Activated T-cell treated with anti-CD3 and anti-CD28 coated beads, Interleukin-2, amount 50 U/mL, for 24 hours (primary cell): ENCODE measurements at regions not wholly inside any gene's neighbourhood (a gene's known extent, or its start where the extent isn't known, plus 50 kb on each side); places are given as distances from the start of the nearest gene placed in this dataset.

Experiments used
- DNase-seq: peaks from one replicate; pipeline ENCODE4 v3.0.0-alpha.2; 2020
- H3K27ac Mint-ChIP-seq: 2 replicates; pipeline ENCODE4 v1.8.0; 2020; ENCODE audit warnings: mild to moderate bottlenecking, mixed read lengths
- H3K27me3 Mint-ChIP-seq: 2 replicates; pipeline ENCODE4 v1.8.0; 2020; ENCODE audit warnings: mixed read lengths
- H3K36me3 Mint-ChIP-seq: 2 replicates; pipeline ENCODE4 v1.8.0; 2020; ENCODE audit warnings: low read depth, mixed read lengths
- H3K4me1 Mint-ChIP-seq: 2 replicates; pipeline ENCODE4 v1.8.0; 2020; ENCODE audit warnings: low read depth, mixed read lengths
- H3K4me3 Mint-ChIP-seq: 2 replicates; pipeline ENCODE4 v1.8.0; 2020; ENCODE audit warnings: mild to moderate bottlenecking, moderate library complexity, mixed read lengths
- H3K9me3 Mint-ChIP-seq: 2 replicates; pipeline ENCODE4 v1.8.0; 2020; ENCODE audit warnings: mixed read lengths

DNA sequence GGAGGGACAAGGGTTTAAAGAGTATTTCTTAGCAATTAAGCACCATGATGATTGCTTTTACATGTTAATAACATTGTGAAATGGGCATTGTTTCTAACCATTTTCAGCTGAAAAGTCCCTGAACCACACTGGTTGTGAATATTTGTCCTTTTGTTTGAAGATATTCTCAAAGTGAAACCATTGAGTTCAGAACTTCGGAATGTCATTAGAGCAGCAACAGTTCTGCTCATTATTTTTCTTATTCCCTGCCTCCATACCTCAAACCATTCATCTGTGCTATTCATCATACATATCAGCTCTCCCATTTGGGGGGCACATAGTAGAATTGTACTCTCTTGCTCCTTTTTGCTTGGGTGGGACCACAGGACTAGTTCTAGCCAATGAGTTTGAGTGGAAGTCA is 553.0 kb upstream of the ZNF462 start:
- no peak overlapping the region for H3K27ac Mint-ChIP-seq
- H3K4me1 Mint-ChIP-seq = no peaks in the 10 kb centered on the region
- peaks cover 12% of the 10 kb centered on the region for H3K9me3 Mint-ChIP-seq
- H3K4me3 Mint-ChIP-seq = no peak overlapping the region
- H3K27me3 Mint-ChIP-seq = no peaks in the 10 kb centered on the region
- no peak for DNase-seq
- H3K36me3 Mint-ChIP-seq = no peaks in the 10 kb centered on the region

DNA sequence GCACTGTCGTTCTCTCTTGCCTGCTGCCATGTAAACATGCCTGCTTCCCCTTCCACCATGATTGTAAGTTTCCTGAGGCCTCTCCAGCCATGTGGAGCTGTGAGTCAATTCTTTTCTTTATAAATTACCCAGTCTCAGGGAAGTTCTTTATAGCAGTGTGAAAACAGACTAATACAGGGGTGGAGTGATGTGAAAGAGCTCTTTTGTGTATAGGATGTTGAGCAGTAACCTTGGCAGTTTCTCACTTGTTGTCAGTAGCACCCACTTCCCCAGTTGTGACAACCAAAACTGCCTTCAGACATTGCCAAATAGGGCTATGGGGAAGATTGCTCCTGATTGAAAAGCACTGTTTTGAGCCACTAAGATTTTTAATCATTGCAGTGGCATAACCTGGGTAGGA is 552.2 kb upstream of the ZNF462 start:
- H3K4me1 Mint-ChIP-seq = no peaks in the 10 kb centered on the region
- H3K36me3 Mint-ChIP-seq = no peaks in the 10 kb centered on the region
- DNase-seq = no peak
- H3K9me3 Mint-ChIP-seq = peaks cover 12% of the 10 kb centered on the region
- H3K4me3 Mint-ChIP-seq = no peak overlapping the region
- no peak overlapping the region for H3K27ac Mint-ChIP-seq
- no peaks in the 10 kb centered on the region for H3K27me3 Mint-ChIP-seq

DNA sequence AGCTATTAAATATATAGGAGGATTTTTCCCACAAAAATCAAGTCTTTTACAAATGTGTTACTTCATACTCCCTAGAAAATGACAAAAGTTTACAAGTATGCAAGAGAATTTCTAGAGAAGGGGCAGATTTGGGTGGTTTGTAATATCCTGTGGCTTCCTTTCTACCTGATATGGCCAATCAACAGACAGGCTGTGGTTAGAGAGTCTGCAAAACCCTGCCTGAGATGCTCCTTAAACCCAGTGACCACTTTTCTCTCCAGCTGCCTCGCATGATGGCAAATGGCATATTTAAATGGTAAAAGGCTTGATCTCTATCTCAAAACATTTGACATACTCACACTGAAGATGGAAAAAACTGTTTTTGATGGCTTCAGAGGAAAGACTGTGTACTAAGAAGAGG is 550.1 kb upstream of the ZNF462 start:
- Mint-ChIP-seq H3K36me3 (no peaks in the 10 kb centered on the region), H3K9me3 (peaks cover 9% of the 10 kb centered on the region), H3K4me3 (no peak overlapping the region), H3K27me3 (no peaks in the 10 kb centered on the region), H3K27ac (no peak overlapping the region), H3K4me1 (no peaks in the 10 kb centered on the region)
- no peak for DNase-seq

DNA sequence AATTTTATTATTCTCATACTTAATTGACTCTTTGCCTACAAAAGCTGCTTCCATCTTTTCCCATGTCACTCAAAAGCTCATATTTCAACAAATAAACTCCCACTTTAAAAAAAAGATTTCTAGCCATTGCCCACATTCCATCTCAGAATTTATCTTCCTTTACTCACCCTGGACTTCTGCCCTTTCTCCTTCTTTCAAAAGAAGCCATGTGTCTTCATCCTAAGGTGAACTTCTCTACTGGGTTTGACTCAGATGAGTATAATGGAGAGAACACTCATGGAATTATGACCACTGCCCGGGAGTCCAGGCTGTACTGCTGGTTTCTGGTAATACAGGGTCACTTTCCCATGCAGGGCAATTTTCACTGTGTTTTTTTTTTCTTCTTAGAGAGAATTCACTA is 548.5 kb upstream of the ZNF462 start:
- no peak overlapping the region for H3K4me3 Mint-ChIP-seq
- no peaks in the 10 kb centered on the region for H3K27me3 Mint-ChIP-seq
- no peaks in the 10 kb centered on the region for H3K4me1 Mint-ChIP-seq
- H3K9me3 Mint-ChIP-seq = peaks cover 12% of the 10 kb centered on the region
- H3K27ac Mint-ChIP-seq = no peak overlapping the region
- no peak for DNase-seq
- no peaks in the 10 kb centered on the region for H3K36me3 Mint-ChIP-seq

DNA sequence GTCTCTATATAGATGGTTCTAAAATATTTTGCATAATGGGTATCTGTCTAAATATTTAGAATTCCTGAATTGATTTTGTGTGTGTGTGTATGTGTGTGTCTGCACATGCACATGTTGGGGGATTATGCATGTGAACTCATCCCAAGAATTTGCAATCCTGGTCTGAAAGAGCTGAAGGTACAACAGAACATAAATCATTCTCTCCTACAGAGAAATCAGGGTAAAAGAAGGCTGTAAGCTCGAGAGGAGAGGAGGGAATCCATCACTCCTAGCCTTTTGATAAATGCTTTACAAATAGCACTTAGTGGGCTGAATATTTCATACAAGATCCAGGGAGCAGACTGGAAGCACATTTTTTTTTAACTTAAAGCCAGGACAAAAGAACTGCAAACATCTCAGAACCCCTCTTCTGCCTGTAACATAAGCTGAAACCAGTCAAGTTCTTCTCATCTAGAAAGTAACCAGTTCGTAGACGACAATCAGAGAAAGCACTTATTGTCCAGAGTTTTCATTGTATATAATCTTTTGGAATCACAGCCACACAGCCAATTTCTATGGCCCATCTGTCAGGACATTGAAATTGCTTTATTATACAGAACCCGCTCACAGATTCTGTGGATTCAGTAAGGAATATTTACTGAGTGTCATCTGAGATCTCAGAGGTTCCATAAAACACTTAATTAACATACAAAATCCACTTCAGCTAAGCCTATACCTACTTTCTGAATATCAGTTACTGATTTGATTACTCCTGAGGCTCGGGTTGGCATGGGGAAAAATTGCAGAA is 541.4 kb upstream of the ZNF462 start:
- Mint-ChIP-seq H3K4me3 (no peak overlapping the region), H3K4me1 (no peaks in the 10 kb centered on the region), H3K36me3 (no peaks in the 10 kb centered on the region), H3K27me3 (no peaks in the 10 kb centered on the region), H3K9me3 (peaks cover 5% of the 10 kb centered on the region), H3K27ac (no peak overlapping the region)
- DNase-seq = no peak

DNA sequence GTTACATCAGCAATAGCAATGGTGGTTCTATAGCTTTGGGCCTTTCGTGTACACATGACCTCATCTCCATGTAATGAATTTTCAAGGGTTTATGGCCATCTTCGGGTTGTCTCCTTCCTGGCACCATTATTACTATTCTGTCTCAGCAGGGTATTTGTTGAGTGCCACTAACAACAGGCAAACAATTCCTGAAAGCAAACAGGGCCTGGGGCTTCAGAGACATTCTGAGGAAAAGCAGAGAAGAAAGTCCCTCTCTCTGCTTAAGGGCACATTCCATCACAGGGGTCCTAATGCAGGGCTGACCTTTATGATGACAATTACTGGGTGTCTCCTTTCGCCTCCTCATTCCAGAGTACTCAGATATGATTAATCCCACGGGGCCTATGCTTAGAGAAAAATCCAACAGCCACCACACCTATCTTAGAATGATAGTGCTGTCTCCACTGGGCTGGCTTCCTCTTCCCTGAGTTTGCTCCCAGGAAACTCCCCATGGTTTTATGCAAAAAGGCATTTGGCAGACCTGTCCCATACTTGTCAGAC is 540.2 kb upstream of the ZNF462 start:
- no peak for DNase-seq
- peaks cover 5% of the 10 kb centered on the region for H3K9me3 Mint-ChIP-seq
- H3K36me3 Mint-ChIP-seq = no peaks in the 10 kb centered on the region
- H3K27ac Mint-ChIP-seq = no peak overlapping the region
- no peaks in the 10 kb centered on the region for H3K4me1 Mint-ChIP-seq
- H3K27me3 Mint-ChIP-seq = no peaks in the 10 kb centered on the region
- H3K4me3 Mint-ChIP-seq = no peak overlapping the region

DNA sequence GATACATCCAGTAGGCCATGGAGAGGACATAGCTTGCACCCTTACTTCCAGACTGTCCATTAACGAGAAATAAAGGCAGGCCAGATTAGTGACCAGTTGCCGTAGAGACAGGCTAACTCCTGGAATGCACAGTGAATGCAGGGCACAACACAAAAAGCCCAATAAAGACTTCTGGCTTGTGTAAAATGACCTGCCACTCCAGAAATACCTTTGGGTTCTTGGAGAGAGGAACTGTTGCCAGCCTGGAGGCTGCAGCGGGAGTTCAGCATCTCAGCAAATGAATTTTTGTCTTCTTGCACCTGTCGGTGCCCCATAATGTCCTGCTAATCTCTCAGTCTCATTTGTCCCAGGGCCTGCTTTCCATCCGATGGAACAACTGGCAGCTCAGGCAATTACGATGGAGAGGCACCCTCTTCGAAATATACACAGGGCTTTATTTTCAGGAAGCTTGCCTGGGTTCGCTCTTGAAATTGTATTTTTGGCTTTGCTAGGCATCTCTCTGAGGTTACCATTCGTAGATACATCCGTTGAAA is 538.8 kb upstream of the ZNF462 start:
- no peaks in the 10 kb centered on the region for H3K4me1 Mint-ChIP-seq
- peaks cover 4% of the 10 kb centered on the region for H3K9me3 Mint-ChIP-seq
- no peaks in the 10 kb centered on the region for H3K27me3 Mint-ChIP-seq
- H3K27ac Mint-ChIP-seq = no peak overlapping the region
- H3K36me3 Mint-ChIP-seq = no peaks in the 10 kb centered on the region
- no peak for DNase-seq
- H3K4me3 Mint-ChIP-seq = no peak overlapping the region

DNA sequence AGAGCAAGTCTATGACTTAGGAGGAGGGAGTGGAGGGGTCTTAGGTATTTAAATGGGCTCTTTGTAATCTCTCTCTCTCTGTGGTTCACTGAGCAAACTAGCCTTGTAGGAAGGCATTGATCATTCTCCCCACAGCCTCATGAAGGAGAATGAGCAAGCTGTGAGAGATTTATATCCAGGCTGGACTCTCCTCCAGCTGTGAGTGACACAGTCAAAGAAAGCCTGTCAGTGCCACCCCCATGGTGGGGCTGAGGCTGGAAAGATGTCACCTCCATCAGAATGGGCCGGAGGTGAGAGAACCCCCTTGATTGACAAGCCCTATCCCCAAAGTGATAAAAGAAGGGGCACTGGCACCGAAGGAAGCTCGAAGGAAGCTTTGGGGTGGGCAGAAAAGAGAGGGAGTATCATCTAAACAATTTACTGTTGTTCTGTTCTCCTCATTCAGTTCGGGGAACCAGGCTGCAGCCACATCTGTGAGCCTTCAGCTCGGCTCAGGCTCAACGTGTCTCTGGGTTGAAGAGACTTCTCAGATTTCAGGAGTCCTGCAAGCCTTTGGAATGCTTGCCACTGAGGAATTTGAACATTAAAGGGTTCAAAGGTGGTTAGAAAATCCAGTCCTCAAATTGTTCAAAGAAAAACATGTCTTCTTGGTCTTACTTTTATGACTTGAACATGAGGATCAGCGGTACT is 538.2 kb upstream of the ZNF462 start:
- H3K27me3 Mint-ChIP-seq = no peaks in the 10 kb centered on the region
- no peak for DNase-seq
- H3K27ac Mint-ChIP-seq = no peak overlapping the region
- no peak overlapping the region for H3K4me3 Mint-ChIP-seq
- H3K4me1 Mint-ChIP-seq = no peaks in the 10 kb centered on the region
- no peaks in the 10 kb centered on the region for H3K36me3 Mint-ChIP-seq
- H3K9me3 Mint-ChIP-seq = no peaks in the 10 kb centered on the region

DNA sequence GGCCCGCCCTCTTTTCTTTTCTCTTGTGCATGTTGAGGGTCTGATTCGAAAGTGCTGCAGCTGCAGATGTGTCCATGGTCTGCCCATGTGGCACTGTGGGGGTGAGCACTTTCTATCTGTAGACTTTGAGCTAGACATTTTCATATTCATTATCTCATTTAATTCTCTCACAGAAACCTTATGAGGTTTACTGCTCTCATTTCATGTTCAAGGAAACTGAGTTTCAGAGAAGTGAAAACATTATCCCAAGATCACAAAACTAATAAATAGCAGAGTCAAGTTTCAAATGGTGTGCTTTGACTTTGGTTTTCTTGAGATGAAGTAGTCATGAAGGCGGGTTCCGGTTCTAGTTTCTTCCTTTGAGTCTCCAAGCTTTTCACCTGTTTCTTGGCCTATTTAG is 536.5 kb upstream of the ZNF462 start:
- Mint-ChIP-seq H3K27me3 (no peaks in the 10 kb centered on the region), H3K36me3 (no peaks in the 10 kb centered on the region), H3K4me1 (no peaks in the 10 kb centered on the region), H3K27ac (no peak overlapping the region), H3K9me3 (peaks cover 2% of the 10 kb centered on the region), H3K4me3 (no peak overlapping the region)
- no peak for DNase-seq

DNA sequence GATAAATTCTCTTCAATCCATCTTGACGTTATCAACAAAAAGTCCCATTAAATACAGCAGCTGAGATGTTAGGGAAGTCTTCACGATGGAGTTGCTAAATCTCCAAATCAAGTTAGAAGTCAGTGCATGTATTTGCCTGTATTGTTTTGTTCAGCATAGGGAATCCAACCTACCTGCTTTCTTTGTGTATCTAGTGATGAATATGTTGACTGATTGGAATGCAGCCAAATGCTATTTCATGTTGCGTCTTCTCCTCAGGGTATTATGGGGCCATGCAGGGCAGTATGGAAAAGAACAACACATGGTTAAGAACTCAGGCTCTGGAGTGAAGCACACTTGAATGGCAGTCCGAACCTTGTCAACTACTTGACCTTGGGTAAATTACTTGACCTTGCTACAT is 529.5 kb upstream of the ZNF462 start:
- Mint-ChIP-seq H3K36me3 (no peaks in the 10 kb centered on the region), H3K4me1 (no peaks in the 10 kb centered on the region), H3K27me3 (no peaks in the 10 kb centered on the region), H3K4me3 (no peak overlapping the region), H3K27ac (no peak overlapping the region), H3K9me3 (peaks cover 11% of the 10 kb centered on the region)
- no peak for DNase-seq

DNA sequence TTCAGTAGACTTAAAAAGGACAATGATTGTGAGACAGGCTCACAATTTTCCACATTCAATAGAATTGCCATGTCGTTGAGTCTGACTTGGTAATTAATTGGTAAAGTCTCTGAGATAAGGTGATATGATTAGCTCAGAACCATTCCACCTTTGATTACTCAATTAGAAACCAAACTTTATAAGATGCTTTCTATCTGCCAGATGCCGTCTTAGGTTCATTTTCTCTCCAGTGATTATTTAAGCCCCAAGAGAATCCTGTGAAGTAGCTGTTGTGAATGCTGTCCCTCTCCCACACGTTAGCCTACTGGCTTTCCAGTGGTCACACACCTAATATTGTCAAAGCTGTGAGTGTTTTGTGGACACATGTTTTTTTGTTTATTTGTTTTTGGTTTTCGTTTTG is 528.9 kb upstream of the ZNF462 start:
- H3K36me3 Mint-ChIP-seq = no peaks in the 10 kb centered on the region
- DNase-seq = no peak
- H3K27ac Mint-ChIP-seq = no peak overlapping the region
- H3K4me3 Mint-ChIP-seq = no peak overlapping the region
- no peaks in the 10 kb centered on the region for H3K4me1 Mint-ChIP-seq
- peaks cover 11% of the 10 kb centered on the region for H3K9me3 Mint-ChIP-seq
- H3K27me3 Mint-ChIP-seq = no peaks in the 10 kb centered on the region

DNA sequence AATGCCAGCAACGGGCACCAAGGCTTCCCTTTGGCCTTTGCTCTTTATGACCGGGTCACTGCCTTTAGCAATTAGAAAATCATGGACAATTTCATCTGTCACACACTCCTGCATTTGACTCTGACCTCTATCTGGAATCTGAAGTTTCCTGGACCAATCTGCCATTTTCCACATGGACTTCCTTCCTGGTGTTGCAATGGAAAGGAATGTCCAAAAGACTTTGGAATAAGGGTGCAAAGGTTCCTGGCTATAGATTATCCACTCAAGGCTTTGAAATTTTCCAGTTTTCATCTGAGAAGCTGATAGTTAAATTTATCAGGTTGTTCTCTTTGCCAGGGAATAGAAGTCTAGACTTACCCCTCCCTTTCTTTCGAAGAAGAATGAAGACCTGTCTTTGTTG is 523.1 kb upstream of the ZNF462 start:
- H3K9me3 Mint-ChIP-seq = peaks cover 23% of the 10 kb centered on the region
- DNase-seq = no peak
- no peak overlapping the region for H3K4me3 Mint-ChIP-seq
- no peak overlapping the region for H3K27ac Mint-ChIP-seq
- H3K27me3 Mint-ChIP-seq = no peaks in the 10 kb centered on the region
- no peaks in the 10 kb centered on the region for H3K4me1 Mint-ChIP-seq
- no peaks in the 10 kb centered on the region for H3K36me3 Mint-ChIP-seq

DNA sequence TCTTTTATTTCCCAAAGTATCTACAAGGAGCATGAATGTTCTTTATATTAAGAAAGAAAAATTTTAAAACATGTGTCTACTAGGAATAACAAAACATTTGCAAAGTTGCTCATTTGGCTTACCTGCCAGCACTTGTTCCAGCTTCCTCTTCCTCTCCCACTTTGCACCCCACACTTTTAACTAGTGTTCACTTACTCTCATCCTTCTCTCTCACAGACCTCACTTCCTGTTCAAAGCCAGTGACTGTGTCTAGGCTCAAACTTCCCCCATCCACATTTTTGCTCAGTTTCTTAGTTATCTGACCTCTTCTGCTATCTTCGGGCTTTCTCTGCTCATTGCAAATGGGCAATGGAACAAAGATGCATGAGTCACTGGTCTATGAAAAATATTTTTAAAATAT is 512.2 kb upstream of the ZNF462 start:
- no peak for DNase-seq
- Mint-ChIP-seq H3K4me1 (no peaks in the 10 kb centered on the region), H3K4me3 (no peak overlapping the region), H3K9me3 (peaks cover 3% of the 10 kb centered on the region), H3K27me3 (no peaks in the 10 kb centered on the region), H3K27ac (no peak overlapping the region), H3K36me3 (no peaks in the 10 kb centered on the region)

DNA sequence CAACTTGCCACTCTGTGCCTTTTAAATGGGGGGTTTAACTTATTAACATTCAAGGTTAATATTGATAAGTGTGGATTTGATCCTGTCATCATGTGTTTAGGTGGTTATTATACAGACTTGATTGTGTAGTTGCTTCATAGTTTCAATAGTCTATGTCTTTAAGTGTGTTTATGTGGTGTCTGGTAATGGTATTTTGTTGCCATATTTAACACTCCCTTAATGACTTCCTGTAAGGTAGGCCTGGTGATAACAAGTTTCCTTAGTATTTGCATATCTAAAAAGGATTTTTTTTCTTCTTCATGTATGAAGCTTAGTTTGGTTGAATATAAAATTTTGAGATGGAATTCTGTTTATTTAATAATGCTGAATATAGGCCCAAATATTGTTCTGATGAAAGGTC is 506.0 kb upstream of the ZNF462 start:
- DNase-seq = no peak
- H3K4me3 Mint-ChIP-seq = no peak overlapping the region
- peaks cover 17% of the 10 kb centered on the region for H3K9me3 Mint-ChIP-seq
- no peaks in the 10 kb centered on the region for H3K27me3 Mint-ChIP-seq
- no peaks in the 10 kb centered on the region for H3K4me1 Mint-ChIP-seq
- no peak overlapping the region for H3K27ac Mint-ChIP-seq
- no peaks in the 10 kb centered on the region for H3K36me3 Mint-ChIP-seq

DNA sequence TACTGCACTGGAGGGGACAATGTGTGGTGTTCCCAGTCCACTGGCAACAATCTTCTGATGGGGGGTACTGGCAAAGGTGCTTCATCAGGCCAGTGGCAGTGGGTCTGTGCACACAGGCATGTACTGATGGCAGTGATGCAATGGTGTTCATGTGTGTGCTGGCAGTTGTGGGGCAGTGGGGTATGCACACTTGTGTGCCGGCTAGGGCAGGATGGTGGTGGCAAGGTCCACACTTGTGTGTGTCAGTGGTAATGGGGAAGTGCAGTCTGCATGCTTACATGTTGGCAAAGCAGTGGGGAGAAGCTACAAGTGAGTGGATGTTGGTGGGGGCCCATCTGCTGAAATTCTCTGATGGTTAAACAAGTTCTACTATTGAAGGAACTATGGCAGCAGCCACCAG is 504.6 kb upstream of the ZNF462 start:
- no peaks in the 10 kb centered on the region for H3K36me3 Mint-ChIP-seq
- no peak overlapping the region for H3K27ac Mint-ChIP-seq
- no peak for DNase-seq
- no peaks in the 10 kb centered on the region for H3K4me1 Mint-ChIP-seq
- H3K9me3 Mint-ChIP-seq = peaks cover 21% of the 10 kb centered on the region
- no peak overlapping the region for H3K4me3 Mint-ChIP-seq
- no peaks in the 10 kb centered on the region for H3K27me3 Mint-ChIP-seq
